Activated naive CD8-positive, alpha-beta T cell treated with anti-CD3 and anti-CD28 coated beads, Interleukin-2, amount 50 U/mL, for 24 hours (primary cell): ENCODE measurements at regions not wholly inside any gene's neighbourhood (a gene's known extent, or its start where the extent isn't known, plus 50 kb on each side); places are given as distances from the start of the nearest gene placed in this dataset.
"Not testable (repeated sequence)": the region's sequence is repeated elsewhere in the genome, so short reads cannot be mapped to it uniquely, and the experiment has no call there.

Experiments used
- ATAC-seq: fragments of 150-1000 bp; cut with Tn5 transposase; one replicate; pipeline ENCODE4 v1.10.0; 2021
- DNase-seq: peaks from one replicate; pipeline ENCODE4 v3.0.0; 2021
- H3K27ac Mint-ChIP-seq: one replicate; pipeline ENCODE4 v1.8.0; 2021; ENCODE audit warnings: mild to moderate bottlenecking, mixed read lengths
- H3K27me3 Mint-ChIP-seq: one replicate; pipeline ENCODE4 v1.8.0; 2021; ENCODE audit warnings: mixed read lengths
- H3K36me3 Mint-ChIP-seq: one replicate; pipeline ENCODE4 v1.8.0; 2021; ENCODE audit warnings: low read depth, mixed read lengths
- H3K4me1 Mint-ChIP-seq: one replicate; pipeline ENCODE4 v1.8.0; 2021; ENCODE audit warnings: mixed read lengths
- H3K4me3 Mint-ChIP-seq: one replicate; pipeline ENCODE4 v1.8.0; 2021; ENCODE audit warnings: mild to moderate bottlenecking, moderate library complexity, mixed read lengths
- H3K9me3 Mint-ChIP-seq: one replicate; pipeline ENCODE4 v1.8.0; 2021; ENCODE audit warnings: mixed read lengths

DNA sequence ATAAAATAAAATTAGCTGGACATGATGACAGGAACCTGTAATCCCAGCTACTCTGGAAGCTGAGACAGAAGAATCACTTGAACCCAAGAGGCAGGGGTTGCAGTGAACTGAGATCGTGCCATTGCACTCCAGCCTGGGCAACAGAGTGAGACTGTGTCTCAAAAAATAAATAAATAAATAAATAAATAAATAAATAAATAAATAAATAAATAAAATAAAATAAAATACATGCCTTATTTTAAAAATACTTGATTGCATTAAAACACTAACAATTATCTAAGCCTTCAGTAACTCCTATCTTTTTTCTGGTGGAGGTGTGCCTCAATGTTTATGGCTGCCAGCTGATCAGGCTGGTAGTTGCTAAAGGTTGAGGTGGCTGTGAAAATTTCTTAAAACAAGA lies 1329.6 kb upstream of the CITED2 start:
- not testable (repeated sequence) for ATAC-seq, H3K4me1 Mint-ChIP-seq, DNase-seq, H3K4me3 Mint-ChIP-seq, H3K27ac Mint-ChIP-seq, H3K27me3 Mint-ChIP-seq, H3K9me3 Mint-ChIP-seq, H3K36me3 Mint-ChIP-seq

- no peaks in the 10 kb centered on the region for H3K9me3 Mint-ChIP-seq
- no peak overlapping the region for H3K4me3 Mint-ChIP-seq
- no peak for DNase-seq
- H3K27me3 Mint-ChIP-seq: no peaks in the 10 kb centered on the region
- ATAC-seq: no peak
- no peaks in the 10 kb centered on the region for H3K36me3 Mint-ChIP-seq
- no peaks in the 10 kb centered on the region for H3K4me1 Mint-ChIP-seq
- H3K27ac Mint-ChIP-seq: no peak overlapping the region
Measured at GRCh38 chr6:140697585-140697984, 1323.1 kb upstream of the CITED2 start.

GRCh38 chr6:140684776-140685550 lies 1310.5 kb upstream of the CITED2 start:
- no peak overlapping the region for H3K4me3 Mint-ChIP-seq
- H3K36me3 Mint-ChIP-seq: no peaks in the 10 kb centered on the region
- H3K4me1 Mint-ChIP-seq: no peaks in the 10 kb centered on the region

DNA sequence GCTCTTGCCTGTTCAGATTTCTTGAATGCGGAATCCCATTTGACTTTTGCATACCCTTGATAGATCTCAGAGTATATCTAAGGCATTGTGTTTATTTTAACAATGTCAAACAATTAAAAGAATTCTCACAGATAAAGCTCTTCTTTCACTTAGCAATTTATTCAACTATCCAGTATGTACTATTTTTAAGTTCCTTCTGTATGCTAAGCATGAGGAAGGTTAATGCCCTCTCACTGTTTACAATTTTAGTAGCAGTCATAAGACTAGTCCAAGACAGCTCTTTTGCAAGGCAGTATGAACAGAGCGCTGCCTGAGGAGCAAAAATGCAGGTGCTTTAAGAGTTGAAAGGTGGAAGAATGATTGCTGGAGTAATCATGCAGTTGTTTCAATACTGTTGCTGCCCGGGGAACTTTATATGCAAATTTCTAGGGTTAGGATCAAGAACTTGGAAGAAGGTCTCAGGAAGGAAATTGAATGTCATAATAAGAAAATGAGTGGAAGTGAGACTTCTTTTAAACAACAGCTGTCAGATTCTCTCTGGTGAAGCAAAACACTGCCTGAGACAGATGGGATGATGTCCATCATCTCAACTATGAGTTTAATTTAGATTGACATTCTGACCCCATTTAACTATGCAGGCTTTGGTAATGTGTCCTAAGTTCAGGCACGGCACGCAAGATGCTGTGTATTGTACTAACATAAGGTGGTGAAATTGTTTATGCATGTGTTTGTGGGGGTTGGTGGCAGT lies 1303.5 kb upstream of the CITED2 start:
- Mint-ChIP-seq H3K4me3 (no peak overlapping the region), H3K4me1 (no peaks in the 10 kb centered on the region), H3K36me3 (no peaks in the 10 kb centered on the region), H3K27ac (no peak overlapping the region), H3K9me3 (peaks cover 4% of the 10 kb centered on the region), H3K27me3 (peaks cover 3% of the 10 kb centered on the region)
- DNase-seq: no peak
- no peak for ATAC-seq

More at GRCh38 chr6:140684776-140685550, 1310.5 kb upstream of the CITED2 start:
- Mint-ChIP-seq H3K9me3 (no peaks in the 10 kb centered on the region), H3K27me3 (peaks cover 2% of the 10 kb centered on the region), H3K27ac (no peak overlapping the region)
- ATAC-seq (no peak), DNase-seq (no peak)

DNA sequence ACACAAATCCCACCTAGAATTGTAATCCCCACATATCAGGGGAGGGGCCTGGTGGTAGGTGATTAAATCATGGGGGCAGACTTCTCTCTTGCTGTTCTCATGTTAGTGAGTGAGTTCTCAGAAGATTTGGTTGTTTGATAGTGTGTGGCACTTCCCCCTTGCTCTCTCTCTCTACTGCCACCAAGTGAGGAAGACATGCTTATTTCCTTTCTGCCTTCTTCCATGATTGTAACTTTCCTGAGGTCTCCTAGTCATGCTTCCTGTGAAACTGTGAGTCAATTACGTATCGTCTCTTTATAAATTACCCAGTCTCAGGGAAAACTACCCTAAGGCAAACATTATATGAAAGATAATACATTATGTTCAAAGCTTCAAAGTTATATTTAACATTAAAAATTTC lies 1297.5 kb upstream of the CITED2 start:
- Mint-ChIP-seq H3K4me1 (peaks cover 6% of the 10 kb centered on the region), H3K27ac (no peak overlapping the region), H3K27me3 (peaks cover 2% of the 10 kb centered on the region), H3K9me3 (no peaks in the 10 kb centered on the region), H3K36me3 (no peaks in the 10 kb centered on the region), H3K4me3 (no peak overlapping the region)
- no peak for ATAC-seq
- DNase-seq: no peak

DNA sequence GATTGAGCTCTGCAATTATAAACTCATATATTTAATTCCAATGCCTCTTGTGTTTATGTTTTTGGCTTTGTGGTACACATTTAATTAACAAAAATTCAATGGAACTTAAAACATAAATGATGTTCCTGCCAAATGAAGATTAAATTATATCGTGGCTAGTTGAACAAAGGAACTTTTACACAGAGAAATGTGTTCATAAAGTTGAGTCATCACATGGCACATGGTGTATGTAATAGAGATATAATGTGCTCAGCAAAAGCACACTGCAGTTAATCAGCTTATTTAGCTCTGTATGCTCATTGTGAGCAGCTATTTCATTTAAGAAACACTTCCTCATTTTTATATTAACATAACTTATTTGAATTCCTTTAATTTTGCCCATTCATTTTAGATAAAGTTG lies 1295.6 kb upstream of the CITED2 start:
- DNase-seq: no peak
- Mint-ChIP-seq H3K27me3 (peaks cover 5% of the 10 kb centered on the region), H3K9me3 (no peaks in the 10 kb centered on the region), H3K4me1 (peaks cover 6% of the 10 kb centered on the region), H3K36me3 (no peaks in the 10 kb centered on the region), H3K4me3 (no peak overlapping the region), H3K27ac (no peak overlapping the region)
- ATAC-seq: no peak

DNA sequence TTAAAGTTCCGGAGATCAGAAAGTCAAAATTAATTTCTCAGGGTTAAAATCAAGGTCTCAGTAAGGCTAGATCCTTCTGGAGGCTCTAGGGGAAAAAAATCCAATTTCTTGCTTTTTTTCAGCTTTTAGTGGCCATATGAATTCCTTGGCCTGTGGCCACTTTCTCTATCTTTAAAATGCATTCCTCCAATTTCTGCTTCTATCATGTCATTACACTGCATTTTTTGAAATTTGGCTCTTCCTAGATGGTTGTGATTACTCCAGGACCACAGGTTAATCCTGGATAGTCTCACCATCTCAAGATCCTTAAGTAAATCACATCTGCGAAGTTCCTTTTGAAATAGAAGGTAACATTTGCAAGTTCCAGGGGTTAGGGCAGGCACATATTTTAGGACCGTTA lies 1294.9 kb upstream of the CITED2 start:
- ATAC-seq (no peak), DNase-seq (no peak)
- H3K27ac Mint-ChIP-seq: no peak overlapping the region
- no peak overlapping the region for H3K4me3 Mint-ChIP-seq
- H3K27me3 Mint-ChIP-seq: peaks cover 5% of the 10 kb centered on the region
- no peaks in the 10 kb centered on the region for H3K36me3 Mint-ChIP-seq
- H3K9me3 Mint-ChIP-seq: no peaks in the 10 kb centered on the region
- peaks cover 6% of the 10 kb centered on the region for H3K4me1 Mint-ChIP-seq

DNA sequence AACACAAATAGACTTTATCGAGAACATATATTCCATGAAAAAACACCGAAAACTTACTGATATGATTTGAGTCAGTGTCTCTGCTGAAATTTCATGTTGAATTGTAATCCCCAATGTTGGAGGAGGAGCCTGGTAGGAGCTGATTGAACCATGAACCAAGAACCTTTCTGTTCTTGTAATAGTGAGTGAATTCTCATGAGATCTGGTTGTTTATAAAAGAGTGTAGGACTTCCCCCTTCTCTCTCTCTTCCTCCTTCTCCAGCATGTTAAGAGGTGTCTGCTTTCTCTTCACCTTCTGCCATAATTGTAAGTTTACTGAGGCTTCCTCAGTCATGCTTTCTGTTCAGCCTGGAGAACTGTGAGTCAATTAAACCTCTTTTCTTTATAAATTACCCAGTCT lies 1289.3 kb upstream of the CITED2 start:
- H3K27me3 Mint-ChIP-seq: peaks cover 2% of the 10 kb centered on the region
- no peak overlapping the region for H3K4me3 Mint-ChIP-seq
- no peak for DNase-seq
- H3K4me1 Mint-ChIP-seq: no peaks in the 10 kb centered on the region
- H3K36me3 Mint-ChIP-seq: no peaks in the 10 kb centered on the region
- no peaks in the 10 kb centered on the region for H3K9me3 Mint-ChIP-seq
- ATAC-seq: no peak
- H3K27ac Mint-ChIP-seq: no peak overlapping the region

- Mint-ChIP-seq H3K4me3 (no peak overlapping the region), H3K36me3 (no peaks in the 10 kb centered on the region), H3K4me1 (no peaks in the 10 kb centered on the region), H3K9me3 (no peaks in the 10 kb centered on the region), H3K27ac (no peak overlapping the region), H3K27me3 (peaks cover 2% of the 10 kb centered on the region)
- ATAC-seq: no peak
- DNase-seq: no peak
Measured at GRCh38 chr6:140663094-140663493, 1288.6 kb upstream of the CITED2 start.

DNA sequence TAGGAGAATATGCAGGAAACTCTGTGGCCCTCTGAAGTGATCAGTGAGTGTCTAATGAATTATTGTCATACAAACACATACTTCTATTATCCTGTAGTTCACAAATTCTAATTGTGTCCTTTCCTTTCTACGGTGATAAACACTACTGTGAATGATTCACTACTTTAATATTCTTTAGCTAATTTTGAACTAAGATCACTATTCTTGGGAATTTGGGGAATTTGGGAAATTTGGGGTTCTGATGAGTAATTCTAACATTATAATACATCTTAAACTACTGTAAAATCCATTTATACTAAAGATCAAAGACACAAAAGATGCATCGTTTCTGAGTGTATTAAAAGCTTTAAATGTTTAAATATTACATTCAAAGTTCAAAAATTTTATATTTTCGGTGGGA lies 1287.2 kb upstream of the CITED2 start:
- Mint-ChIP-seq H3K36me3 (no peaks in the 10 kb centered on the region), H3K27me3 (peaks cover 2% of the 10 kb centered on the region), H3K27ac (no peak overlapping the region), H3K9me3 (no peaks in the 10 kb centered on the region), H3K4me3 (no peak overlapping the region), H3K4me1 (no peaks in the 10 kb centered on the region)
- DNase-seq (no peak), ATAC-seq (no peak)

DNA sequence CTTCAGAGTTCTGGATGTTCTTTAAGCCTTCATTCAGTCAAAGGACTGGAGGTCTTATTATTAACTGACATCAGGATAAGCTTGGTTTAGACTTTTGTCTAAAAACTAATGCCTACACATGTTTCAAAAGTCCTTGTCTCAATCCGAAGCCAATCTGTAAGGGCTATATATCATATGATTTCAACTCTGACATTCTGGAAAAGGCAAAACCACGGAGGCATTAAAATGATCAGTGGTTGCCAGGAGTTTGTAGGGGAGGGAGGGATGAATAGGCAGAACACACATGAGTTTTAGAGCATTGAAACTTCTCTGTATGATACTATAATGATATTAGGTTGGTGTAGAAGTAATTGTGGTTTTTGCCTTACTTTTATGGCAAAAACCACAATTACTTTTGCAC lies 1285.8 kb upstream of the CITED2 start:
- Mint-ChIP-seq H3K27me3 (no peaks in the 10 kb centered on the region), H3K27ac (no peak overlapping the region), H3K4me3 (no peak overlapping the region), H3K9me3 (no peaks in the 10 kb centered on the region), H3K4me1 (no peaks in the 10 kb centered on the region), H3K36me3 (no peaks in the 10 kb centered on the region)
- ATAC-seq (no peak), DNase-seq (no peak)

DNA sequence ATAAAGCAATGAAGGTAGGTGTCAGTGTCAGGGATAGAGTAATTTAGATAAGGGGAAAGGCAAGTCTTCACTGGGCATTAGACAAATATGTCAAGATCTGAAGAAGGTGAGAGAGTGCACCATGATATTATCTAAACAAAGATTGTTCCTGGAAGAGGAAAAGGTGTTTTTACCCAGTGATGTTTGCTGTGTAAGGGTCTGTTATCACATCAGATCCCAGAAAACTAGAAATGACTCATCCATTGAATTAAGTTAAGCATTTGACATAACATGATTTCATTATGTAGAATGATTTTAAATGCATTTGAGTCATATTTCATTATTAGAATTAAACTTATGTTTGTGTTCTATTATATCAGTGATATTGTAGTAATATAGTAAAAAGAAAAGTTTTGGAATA lies 1279.5 kb upstream of the CITED2 start:
- DNase-seq: no peak
- H3K36me3 Mint-ChIP-seq: no peaks in the 10 kb centered on the region
- no peak overlapping the region for H3K4me3 Mint-ChIP-seq
- H3K27ac Mint-ChIP-seq: no peak overlapping the region
- ATAC-seq: no peak
- no peaks in the 10 kb centered on the region for H3K4me1 Mint-ChIP-seq
- no peaks in the 10 kb centered on the region for H3K9me3 Mint-ChIP-seq
- no peaks in the 10 kb centered on the region for H3K27me3 Mint-ChIP-seq

DNA sequence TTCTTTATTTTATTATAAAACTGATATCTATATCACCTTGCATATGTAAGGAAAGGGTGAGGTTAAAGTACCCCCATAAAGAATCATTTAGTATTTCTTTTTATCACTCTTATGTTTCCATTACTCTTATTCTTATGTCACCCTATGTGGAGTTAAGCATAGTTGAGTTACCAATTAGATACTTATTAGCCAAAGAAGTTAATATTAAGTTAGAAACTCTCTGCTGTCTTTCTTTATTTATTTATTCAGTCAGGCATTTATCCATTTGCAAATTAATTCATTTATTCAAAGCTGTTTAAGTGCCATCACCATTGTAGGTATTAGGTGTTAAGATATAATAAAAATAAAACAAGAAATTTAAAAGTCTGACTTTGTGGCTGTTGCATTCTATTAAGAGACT lies 1279.1 kb upstream of the CITED2 start:
- H3K36me3 Mint-ChIP-seq: no peaks in the 10 kb centered on the region
- H3K9me3 Mint-ChIP-seq: no peaks in the 10 kb centered on the region
- H3K27me3 Mint-ChIP-seq: no peaks in the 10 kb centered on the region
- no peak for DNase-seq
- H3K4me3 Mint-ChIP-seq: no peak overlapping the region
- H3K4me1 Mint-ChIP-seq: no peaks in the 10 kb centered on the region
- no peak overlapping the region for H3K27ac Mint-ChIP-seq
- no peak for ATAC-seq

GRCh38 chr6:140649502-140649901 lies 1275.1 kb upstream of the CITED2 start:
- H3K27me3 Mint-ChIP-seq, H3K27ac Mint-ChIP-seq: not testable (repeated sequence)

GRCh38 chr6:140647322-140647721 lies 1272.9 kb upstream of the CITED2 start:
- not testable (repeated sequence) for ATAC-seq, H3K4me1 Mint-ChIP-seq, H3K27ac Mint-ChIP-seq, DNase-seq, H3K4me3 Mint-ChIP-seq, H3K27me3 Mint-ChIP-seq, H3K36me3 Mint-ChIP-seq
- peaks cover 20% of the 10 kb centered on the region for H3K9me3 Mint-ChIP-seq

More at GRCh38 chr6:140649502-140649901, 1275.1 kb upstream of the CITED2 start:
- not testable (repeated sequence) for H3K36me3 Mint-ChIP-seq, DNase-seq, H3K4me1 Mint-ChIP-seq, H3K4me3 Mint-ChIP-seq, ATAC-seq
- H3K9me3 Mint-ChIP-seq: peaks cover 17% of the 10 kb centered on the region
